Endothelial cell of umbilical vein (primary cell): ENCODE measurements at regions not wholly inside any gene's neighbourhood (a gene's known extent, or its start where the extent isn't known, plus 50 kb on each side); places are given as distances from the start of the nearest gene placed in this dataset.

Source experiments
- CTCF ChIP-seq, 2 donors: IDR thresholded peaks; 1 replicate in 1 of 2; 2 replicates in 1 of 2; pipeline ENCODE4 v1.5.1; 2011; ENCODE audit warnings: low read length in 2 of 2, mild to moderate bottlenecking in 2 of 2, moderate library complexity in 2 of 2, control low read depth in 1 of 2, inconsistent platforms in 1 of 2, low read depth in 1 of 2; ENCODE audit not compliant: insufficient read depth in 1 of 2; ENCODE audit errors: extremely low read depth in 1 of 2
- EZH2 ChIP-seq: IDR thresholded peaks from 2 replicates; pipeline ENCODE4 v1.6.1; 2012; ENCODE audit warnings: borderline replicate concordance, low read depth, mild to moderate bottlenecking, moderate library complexity, low read length, inconsistent platforms; ENCODE audit not compliant: severe bottlenecking
- FOS ChIP-seq: IDR thresholded peaks from 2 replicates; pipeline ENCODE4 v1.6.1; 2011; ENCODE audit warnings: mild to moderate bottlenecking, low read length, moderate library complexity, borderline replicate concordance; ENCODE audit not compliant: insufficient read depth
- GATA2 ChIP-seq: IDR thresholded peaks from 2 replicates; pipeline ENCODE4 v1.7.0; 2011; ENCODE audit warnings: low read depth, mild to moderate bottlenecking, moderate library complexity, mixed read lengths, low read length; ENCODE audit not compliant: insufficient read length, insufficient read depth
- MAX ChIP-seq: IDR thresholded peaks from 2 replicates; pipeline ENCODE4 v1.6.1; 2011; ENCODE audit not compliant: insufficient read depth, insufficient read length
- POLR2A ChIP-seq: IDR thresholded peaks from 2 replicates; pipeline ENCODE4 v1.6.1; 2012; ENCODE audit warnings: low read depth, mild to moderate bottlenecking, control low read depth, low read length

- TF ChIP-seq CTCF (IDR thresholded peaks at IDR 0.05; ENCODE audit: extremely low read depth in 1 of 2, insufficient read depth in 1 of 2, low read depth in 1 of 2, low read length in 2 of 2) (no peak), EZH2 (no peak), MAX (no peak), POLR2A (no peak), FOS (no peak), GATA2 (no peak)
These were observed 812.3 kb downstream of the NSUN3 start for GRCh38 chr3:94875149-94875548.
